ENCODE measurements at regions not wholly inside any gene's neighbourhood (a gene's known extent, or its start where the extent isn't known, plus 50 kb on each side); places are given as distances from the start of the nearest gene placed in this dataset.
A peak's percentile ranks its signal among the peaks of the same experiment; 100 is the strongest.

DNA sequence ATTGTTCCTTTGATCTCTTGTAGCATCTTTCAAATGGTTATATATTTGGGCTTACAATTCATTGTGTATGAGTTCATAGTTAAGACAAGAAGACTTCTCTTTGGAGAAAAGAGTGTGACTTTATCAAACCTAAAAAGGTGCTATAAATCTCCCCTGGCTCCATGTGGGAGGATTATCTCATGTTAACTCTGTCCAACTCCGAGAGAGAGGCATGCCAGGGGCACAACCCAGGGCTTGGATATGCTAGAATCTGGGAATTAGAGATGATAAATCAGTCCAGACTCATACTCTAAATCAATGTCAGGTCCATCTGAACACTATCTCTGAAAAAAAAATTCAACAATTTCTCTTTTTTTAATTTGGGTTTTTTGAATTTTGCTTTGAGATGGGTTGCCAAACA, 462.8 kb downstream of the TUSC7 start:
- TF ChIP-seq GATA2 (IDR thresholded peaks at IDR 0.05; ENCODE audit: low read depth, low read length) = no peak
- no peak for TF ChIP-seq GATA3 (IDR thresholded peaks at IDR 0.05; ENCODE audit: low read depth, low read length)

DNA sequence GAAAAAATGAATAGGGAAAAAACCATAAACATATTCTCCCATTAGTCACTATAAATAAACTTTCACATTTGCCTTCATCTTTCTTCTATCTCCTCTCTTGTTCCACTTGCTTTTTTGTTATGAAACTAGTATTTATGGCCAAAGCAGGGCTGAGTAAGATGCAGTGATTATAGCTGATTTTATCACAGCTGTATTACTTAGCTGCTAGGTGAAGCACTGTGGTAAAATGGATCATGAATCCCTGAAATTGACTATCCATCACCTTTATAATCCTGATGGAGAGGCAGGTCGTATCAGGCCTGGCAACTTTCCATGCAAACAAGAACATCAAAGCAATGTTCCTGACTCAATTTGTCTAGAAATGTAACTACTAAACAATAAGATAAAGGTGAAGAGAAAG, 471.6 kb downstream of the TUSC7 start:
- TF ChIP-seq GATA2 (IDR thresholded peaks at IDR 0.05; ENCODE audit: low read depth, low read length) (no peak), GATA3 (IDR thresholded peaks at IDR 0.05; ENCODE audit: low read depth, low read length) (no peak)

DNA sequence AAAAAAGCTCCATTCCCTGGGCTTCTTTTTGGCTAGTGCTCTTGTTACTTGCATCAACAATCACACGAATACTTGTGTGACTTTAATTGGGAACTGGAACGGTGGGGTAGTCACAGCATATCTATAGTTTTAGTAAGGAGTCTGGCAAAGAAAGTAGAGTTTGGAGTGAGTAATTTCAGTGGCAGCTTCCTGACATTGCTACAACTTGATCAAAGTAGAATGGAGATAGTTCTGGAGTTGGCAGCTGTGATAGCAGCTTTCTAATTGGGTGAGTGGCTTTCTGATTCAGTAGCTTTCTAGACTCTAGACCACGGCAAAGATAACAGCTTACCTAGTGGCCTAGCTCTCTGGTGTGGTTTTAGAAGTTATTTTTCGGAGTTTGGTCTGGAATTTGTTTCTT, 475.0 kb downstream of the TUSC7 start:
- no peak for TF ChIP-seq GATA2 (IDR thresholded peaks at IDR 0.05; ENCODE audit: low read depth, low read length)
- TF ChIP-seq GATA3 (IDR thresholded peaks at IDR 0.05; ENCODE audit: low read depth, low read length) = no peak

DNA sequence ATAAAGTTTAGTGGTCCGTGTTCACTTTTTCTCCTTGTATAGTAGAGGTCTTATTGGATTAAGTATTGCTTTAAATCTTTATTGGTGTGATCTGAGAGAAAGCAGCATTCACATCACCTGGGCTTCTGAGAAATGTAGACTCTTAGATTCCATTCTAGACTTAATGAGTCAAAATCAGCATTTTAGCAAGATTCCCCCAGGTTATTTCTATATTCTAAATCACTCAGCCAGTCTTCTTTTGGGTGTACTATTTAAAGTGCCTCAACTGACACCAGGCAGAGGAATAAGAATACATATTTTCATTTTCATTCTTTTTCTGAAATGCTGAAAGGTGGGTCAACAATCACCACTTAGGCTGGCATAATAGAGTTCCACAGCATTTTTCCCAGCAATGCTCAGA, 481.7 kb downstream of the TUSC7 start:
- no peak for TF ChIP-seq GATA2 (IDR thresholded peaks at IDR 0.05; ENCODE audit: low read depth, low read length)
- TF ChIP-seq GATA3 (IDR thresholded peaks at IDR 0.05; ENCODE audit: low read depth, low read length) = no peak

DNA sequence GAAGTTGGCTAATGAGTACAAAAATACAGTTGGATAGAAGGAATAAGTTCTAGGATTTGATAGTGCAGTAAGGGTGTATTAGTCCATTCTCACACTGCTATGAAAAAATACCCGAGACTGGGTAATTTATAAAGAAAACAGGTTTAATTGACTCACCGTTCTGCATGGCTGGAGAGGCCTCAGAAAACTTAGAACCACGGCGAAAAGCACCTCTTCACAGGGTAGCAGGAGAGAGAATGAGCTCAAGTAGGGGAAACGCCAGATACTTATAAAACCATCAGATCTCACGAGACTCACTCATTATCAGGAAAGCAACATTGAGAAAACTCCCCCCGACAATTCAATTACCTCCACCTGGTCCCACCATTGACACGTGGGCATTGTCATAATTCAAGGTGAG, 483.3 kb downstream of the TUSC7 start:
- TF ChIP-seq GATA2 (IDR thresholded peaks at IDR 0.05; ENCODE audit: low read depth, low read length) = no peak
- TF ChIP-seq GATA3 (IDR thresholded peaks at IDR 0.05; ENCODE audit: low read depth, low read length) = no peak

DNA sequence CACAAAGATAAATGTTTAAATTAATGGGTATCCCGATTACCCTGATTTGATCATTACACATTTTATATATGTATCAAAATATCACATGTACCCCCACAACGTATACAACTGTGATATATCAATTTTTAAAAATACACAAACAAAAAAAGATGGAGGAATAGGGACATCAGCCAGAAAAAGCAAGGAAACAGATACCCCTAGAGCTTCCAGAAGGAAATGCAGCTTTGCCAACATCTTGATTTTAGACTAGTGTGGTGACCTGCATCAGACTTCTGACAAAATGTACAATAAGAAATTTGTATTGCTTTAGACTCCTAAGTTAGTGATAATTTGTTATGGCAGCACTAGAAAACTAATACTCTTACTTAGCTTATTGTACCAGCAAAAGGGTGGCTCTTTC, 483.8 kb downstream of the TUSC7 start:
- TF ChIP-seq GATA3 (IDR thresholded peaks at IDR 0.05; ENCODE audit: low read depth, low read length) (no peak), GATA2 (IDR thresholded peaks at IDR 0.05; ENCODE audit: low read depth, low read length) (no peak)

DNA sequence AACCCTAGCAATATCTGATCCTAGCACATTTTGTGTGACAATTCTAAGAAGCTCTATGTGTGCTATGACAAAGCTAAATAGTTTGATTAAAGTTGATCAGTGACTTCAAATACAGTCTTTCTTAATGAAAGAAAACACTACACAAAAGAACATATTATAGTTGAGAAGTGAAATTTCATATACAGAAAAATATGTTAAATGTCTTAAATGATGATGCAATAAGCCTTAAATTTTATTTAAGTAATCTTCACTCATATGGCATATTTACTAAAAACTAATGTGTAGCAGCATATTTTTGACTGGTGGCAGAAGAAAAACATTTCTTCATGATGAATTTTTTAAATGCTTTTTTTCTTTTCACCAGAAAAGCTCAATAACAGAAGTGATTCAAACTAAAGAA, 485.5 kb downstream of the TUSC7 start:
- TF ChIP-seq GATA2 (IDR thresholded peaks at IDR 0.05; ENCODE audit: low read depth, low read length) = no peak
- TF ChIP-seq GATA3 (IDR thresholded peaks at IDR 0.05; ENCODE audit: low read depth, low read length) = no peak

DNA sequence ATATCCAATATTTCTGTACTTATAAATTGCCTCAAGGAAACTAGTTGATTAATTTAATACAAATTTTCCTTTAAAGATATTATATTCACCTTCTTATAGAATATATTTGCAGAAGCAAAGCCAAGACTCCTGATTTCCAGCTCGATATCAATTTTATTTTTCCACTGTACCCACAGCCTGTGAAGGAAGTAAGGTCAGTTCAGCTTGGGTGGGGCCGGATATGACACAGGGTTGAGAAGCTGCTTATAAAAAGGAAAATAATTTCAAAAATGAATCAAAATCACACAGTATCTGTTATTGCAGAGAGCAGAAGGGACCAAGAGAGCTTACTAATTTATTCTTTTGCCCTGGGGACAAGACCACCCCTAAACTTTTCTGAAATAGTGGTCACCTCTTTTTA, 491.4 kb downstream of the TUSC7 start:
- TF ChIP-seq GATA3 (IDR thresholded peaks at IDR 0.05; ENCODE audit: low read depth, low read length) = no peak
- no peak for TF ChIP-seq GATA2 (IDR thresholded peaks at IDR 0.05; ENCODE audit: low read depth, low read length)

DNA sequence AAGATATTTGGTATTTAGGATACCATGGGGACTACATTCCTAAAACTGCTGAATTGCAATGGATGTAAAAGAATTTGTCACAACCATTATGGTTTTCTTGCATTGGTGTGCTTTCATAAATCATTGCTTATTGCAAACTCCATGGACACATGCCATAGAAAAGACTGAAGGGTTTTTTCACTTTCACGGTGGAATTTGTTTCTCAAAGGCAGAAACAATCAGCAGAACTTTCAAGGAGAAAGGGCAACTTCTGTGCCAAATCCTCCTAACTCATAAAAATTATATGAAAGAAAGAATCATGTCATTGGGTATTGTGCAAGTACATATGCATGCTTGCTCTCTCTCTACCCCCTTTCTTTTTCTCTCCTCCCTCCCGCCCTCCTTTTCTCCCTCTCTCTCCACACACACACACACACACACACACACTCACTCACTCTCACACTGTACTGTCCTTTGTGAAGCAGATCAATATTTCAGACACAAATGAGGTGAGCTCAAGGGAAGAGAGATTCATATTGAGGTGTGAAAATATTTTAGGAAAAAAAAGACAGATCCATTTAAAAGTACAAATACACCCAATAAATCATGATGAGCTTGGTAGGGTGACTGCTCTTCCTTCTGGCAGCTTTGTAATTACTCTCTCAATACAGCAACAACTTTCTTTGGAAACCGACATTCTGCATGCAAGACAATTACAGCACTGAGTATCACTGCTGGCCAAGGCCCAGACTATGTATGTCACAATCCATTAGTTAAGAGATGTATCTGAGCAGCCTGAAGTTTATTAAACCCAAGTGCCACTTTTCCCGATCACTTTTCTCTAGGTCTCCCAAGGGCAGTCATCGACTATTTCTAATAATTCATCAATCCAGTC, 492.6 kb downstream of the TUSC7 start:
- TF ChIP-seq GATA2 (IDR thresholded peaks at IDR 0.05; ENCODE audit: low read depth, low read length) = no peak
- no peak for TF ChIP-seq GATA3 (IDR thresholded peaks at IDR 0.05; ENCODE audit: low read depth, low read length)

DNA sequence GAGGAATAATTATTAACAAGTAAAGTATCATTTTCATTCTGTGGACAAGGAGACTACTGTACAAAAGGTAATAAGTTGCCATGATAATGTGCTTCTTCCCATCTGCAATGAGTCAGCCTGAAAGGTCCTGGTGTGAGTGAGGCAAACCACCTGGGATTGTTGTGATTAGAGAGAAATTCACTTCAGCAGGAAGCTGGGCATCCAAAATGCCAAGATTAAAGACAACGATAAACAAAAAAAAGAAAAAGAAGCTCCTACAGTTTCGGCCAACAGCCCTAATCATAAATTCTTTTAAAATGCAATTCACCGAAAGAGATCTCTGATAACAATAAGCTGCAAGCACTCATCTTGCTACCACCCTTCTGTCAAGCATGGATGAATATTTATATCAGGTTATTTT, 507.8 kb downstream of the TUSC7 start:
- TF ChIP-seq GATA3 (IDR thresholded peaks at IDR 0.05; ENCODE audit: low read depth, low read length) = peak; percentile 68
- peak; percentile 86 for TF ChIP-seq GATA2 (IDR thresholded peaks at IDR 0.05; ENCODE audit: low read depth, low read length)

DNA sequence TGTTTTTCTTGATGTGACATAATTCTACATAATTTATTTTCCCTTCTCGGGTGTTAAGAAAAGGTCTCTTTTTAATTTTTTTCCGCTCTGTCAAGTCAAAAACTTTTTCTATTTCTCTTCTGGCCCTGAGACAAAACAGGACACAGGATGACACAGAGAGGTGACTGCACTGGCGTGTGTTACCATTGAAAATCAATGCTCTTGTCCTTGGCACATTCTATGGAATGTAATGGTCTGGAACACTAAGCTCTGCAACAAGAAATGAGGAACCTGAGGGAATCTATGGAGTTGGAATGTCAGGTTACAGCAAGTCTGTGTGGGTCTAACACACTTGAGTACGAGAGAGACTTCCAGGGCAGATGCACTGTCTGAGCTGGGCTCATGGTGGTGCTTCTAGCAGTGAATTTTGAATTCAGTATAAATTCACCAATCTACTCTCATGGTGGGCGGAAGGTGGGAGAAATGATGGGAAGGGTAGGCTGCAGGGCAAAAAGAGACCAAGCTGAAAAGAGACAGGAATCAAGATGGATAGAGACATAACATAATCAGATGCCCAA, 508.3 kb downstream of the TUSC7 start:
- TF ChIP-seq GATA2 (IDR thresholded peaks at IDR 0.05; ENCODE audit: low read depth, low read length) = no peak; the same call in 1 of the 2 replicates
- TF ChIP-seq GATA3 (IDR thresholded peaks at IDR 0.05; ENCODE audit: low read depth, low read length) = 0 out of 2 replicates have a peak, but pooled peaks have one; percentile 5

DNA sequence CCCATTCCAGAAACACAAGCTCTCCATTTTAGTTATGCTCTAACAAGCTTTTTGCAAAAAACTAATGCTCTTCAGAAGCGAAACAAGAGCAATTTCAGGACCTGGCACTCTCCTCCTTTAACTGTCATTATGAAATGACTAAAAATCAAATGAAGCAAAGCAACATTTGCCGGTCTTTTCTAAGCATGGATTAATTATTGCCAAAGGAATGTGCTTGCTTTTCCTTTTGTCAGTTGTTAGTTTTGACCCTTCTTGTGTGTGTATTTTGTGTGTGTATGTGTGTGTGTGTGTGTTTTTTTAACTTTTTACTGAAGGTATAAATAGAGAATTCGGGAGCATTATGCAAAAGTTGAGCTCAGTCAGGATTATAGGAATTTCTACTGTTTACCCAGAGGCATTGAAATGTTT, 509.1 kb downstream of the TUSC7 start:
- TF ChIP-seq GATA2 (IDR thresholded peaks at IDR 0.05; ENCODE audit: low read depth, low read length) (no peak), GATA3 (IDR thresholded peaks at IDR 0.05; ENCODE audit: low read depth, low read length) (no peak)

DNA sequence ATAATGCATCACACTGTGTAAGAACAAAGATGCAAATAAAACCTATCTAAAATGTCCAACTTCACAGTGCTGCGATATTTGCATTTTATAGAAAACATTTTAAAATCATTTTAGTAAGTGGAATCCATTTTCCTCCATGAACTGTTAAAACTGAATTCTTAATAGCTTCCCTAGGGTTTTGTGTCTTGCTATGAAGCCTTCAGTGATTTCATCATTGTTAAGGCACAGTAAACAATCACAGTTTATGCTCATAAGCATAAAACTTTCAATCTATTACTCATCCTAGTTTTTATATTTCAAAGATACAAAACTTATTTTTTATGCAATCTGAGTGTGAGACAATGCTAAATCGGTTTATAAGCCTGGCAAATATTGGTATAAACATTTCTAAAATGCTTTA, 509.7 kb downstream of the TUSC7 start:
- TF ChIP-seq GATA3 (IDR thresholded peaks at IDR 0.05; ENCODE audit: low read depth, low read length) (no peak), GATA2 (IDR thresholded peaks at IDR 0.05; ENCODE audit: low read depth, low read length) (no peak)

DNA sequence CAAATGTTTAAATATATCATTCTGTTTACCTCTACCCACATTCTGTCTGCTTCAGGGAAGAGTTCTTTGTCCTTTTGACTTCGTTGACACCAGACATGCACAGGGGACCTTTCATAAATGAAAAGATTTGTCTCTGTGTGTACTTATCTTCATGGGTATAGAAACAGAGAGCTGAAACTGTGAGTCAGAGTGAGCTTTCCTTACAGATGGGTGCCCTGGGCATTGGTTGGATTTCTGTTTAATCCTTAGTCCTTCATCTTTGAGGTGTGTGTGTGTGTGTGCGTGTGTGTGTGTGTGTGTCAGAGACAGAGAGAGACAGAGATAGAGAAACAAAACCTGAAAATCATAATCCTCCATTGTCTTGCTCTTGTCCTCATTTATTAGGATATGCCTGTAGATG, 517.4 kb downstream of the TUSC7 start:
- TF ChIP-seq GATA2 (IDR thresholded peaks at IDR 0.05; ENCODE audit: low read depth, low read length) = no peak
- TF ChIP-seq GATA3 (IDR thresholded peaks at IDR 0.05; ENCODE audit: low read depth, low read length) = no peak

DNA sequence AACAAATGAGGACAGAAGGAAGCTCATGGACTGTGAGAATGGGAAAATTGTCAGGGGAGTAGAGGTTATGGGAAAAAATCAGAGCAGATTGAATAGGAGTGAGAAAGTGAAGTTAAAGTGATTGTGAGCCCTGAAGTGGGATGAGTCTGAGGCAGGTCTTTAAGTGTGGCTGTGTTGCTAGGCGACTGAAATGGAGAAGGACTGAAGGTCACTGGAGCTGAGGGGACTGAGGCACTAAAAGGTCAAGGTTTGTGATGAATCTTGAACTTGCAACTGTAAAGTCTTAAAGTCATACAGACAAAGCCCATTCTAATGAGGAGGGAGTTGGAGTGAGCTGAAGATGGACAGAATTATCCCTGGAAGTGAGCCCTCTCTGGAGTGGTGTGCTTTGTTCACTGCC, 518.9 kb downstream of the TUSC7 start:
- TF ChIP-seq GATA2 (IDR thresholded peaks at IDR 0.05; ENCODE audit: low read depth, low read length) = no peak
- no peak for TF ChIP-seq GATA3 (IDR thresholded peaks at IDR 0.05; ENCODE audit: low read depth, low read length)
